Astrocyte (in vitro differentiated cells and primary cell): ENCODE measurements at regions not wholly inside any gene's neighbourhood (a gene's known extent, or its start where the extent isn't known, plus 50 kb on each side); places are given as distances from the start of the nearest gene placed in this dataset.
"Not testable (repeated sequence)": the region's sequence is repeated elsewhere in the genome, so short reads cannot be mapped to it uniquely, and the experiment has no call there.

Experiments
- EZH2 ChIP-seq: IDR thresholded peaks from 2 replicates; pipeline ENCODE4 v1.6.1; 2012; ENCODE audit warnings: mild to moderate bottlenecking, low read length, inconsistent platforms; ENCODE audit not compliant: insufficient read depth
- TF ChIP-seq, protein P1 (sequence below): IDR thresholded peaks from 2 replicates; pipeline ENCODE4 v1.5.1; 2011; ENCODE audit warnings: low read depth, mild to moderate bottlenecking, inconsistent platforms, low read length, moderate library complexity; ENCODE audit not compliant: insufficient read depth

DNA sequence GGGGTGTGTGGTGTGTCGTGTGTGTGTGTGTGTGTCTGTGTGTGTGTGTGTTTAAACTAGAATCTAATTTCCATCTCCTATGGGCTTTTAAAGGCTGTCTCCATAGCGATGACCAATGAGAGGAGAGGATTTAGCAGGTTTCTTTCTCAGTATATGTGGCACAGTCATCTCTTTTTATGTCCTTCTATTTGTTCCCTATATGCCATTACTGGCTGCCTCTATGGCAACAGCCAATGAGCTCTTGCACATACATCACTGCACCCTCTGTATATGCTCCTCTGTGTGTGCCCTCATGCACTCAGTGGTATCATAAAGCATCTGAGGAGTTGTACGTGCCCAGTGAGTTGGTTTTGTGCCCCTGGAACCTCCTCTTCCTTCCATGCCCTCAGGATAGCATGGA lies 107.6 kb downstream of the GPR85 start:
- TF ChIP-seq, protein P1, sequence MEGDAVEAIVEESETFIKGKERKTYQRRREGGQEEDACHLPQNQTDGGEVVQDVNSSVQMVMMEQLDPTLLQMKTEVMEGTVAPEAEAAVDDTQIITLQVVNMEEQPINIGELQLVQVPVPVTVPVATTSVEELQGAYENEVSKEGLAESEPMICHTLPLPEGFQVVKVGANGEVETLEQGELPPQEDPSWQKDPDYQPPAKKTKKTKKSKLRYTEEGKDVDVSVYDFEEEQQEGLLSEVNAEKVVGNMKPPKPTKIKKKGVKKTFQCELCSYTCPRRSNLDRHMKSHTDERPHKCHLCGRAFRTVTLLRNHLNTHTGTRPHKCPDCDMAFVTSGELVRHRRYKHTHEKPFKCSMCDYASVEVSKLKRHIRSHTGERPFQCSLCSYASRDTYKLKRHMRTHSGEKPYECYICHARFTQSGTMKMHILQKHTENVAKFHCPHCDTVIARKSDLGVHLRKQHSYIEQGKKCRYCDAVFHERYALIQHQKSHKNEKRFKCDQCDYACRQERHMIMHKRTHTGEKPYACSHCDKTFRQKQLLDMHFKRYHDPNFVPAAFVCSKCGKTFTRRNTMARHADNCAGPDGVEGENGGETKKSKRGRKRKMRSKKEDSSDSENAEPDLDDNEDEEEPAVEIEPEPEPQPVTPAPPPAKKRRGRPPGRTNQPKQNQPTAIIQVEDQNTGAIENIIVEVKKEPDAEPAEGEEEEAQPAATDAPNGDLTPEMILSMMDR, result not testable (repeated sequence)
- TF ChIP-seq EZH2, result not testable (repeated sequence)
